Bone marrow (tissue), 2 donors: ENCODE measurements at regions not wholly inside any gene's neighbourhood (a gene's known extent, or its start where the extent isn't known, plus 50 kb on each side); places are given as distances from the start of the nearest gene placed in this dataset.
"Not testable (repeated sequence)": the region's sequence is repeated elsewhere in the genome, so short reads cannot be mapped to it uniquely, and the experiment has no call there.

Experiments
- DNase-seq, 2 donors: peaks; one replicate each; lab custom pipeline; 2025; lab: John Stamatoyannopoulos, UW

DNA sequence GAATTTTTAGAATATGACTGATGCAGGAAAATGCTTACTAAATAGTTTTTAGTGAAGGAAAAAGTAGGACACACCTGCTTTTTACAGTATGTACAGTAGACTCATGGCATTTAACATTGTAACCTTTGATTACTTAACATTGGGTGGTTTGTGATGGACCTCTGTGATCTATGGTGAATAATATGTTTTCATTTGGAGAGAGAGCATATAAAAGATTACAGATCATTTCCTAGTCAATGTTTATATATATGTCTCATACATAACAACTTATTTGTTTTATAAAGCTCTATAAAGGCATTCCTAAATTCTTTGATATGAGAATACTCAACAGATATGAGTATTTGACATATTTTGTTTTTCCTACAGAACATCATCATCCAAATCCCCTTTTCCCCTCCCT, 129.3 kb upstream of the PDE7B start:
- no peak for DNase-seq

DNA sequence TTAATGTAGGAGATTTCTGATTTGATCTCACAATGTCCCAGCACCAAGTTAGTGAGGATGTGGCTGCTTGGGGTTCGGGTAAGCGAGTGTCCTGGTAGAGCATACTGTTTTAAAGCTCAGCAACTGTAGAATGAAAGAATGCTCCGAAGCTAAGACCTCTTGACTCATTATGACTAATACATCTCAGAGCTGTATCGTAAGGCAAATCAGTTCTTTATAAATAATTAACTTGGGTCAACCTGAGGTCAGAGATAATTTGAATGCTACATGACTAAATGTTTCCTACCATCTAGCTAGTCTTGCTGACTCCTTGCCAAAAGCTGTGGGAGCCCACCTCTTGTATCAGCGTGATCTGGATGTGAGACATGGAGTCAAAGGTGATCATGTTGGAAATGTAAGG, 128.8 kb upstream of the PDE7B start:
- no peak for DNase-seq

DNA sequence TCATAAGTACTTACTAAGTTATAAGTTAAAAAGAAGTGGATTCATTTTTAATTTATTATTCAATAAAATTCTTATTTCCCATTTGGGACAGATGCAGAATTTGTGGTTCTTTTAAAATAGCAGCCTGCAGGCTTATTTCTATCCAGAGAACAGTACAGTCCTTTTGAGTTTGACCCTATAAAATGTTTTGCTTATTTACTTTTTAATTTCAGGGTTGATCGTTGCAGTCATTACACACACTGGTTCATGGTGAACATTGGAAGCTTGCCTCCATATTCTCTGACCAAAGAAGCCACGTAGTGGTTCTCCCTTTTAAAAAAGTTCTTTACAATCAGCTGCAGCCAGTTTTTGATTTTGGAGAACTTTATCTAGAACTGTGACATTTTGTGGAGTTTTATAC, 122.9 kb upstream of the PDE7B start:
- no peak for DNase-seq

DNA sequence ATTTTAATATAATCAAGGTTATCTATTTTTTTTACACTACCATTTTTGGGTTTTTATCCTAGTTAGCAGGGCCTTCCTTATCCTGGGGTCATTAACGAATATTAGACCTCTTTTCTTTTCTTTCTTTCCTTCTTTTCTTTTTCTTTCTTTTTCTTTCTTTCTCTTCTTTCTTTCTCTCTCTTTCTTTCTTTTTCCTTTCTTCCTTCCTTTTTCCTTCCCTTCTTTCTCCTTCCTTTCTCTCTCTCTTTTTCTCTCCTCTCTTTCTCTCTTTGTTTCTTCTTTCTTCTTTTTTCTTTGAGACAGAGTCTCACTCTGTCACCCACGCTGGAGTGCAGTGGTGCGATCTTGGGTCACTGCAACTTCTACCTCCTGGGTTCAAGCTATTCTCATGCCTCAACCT, 120.4 kb upstream of the PDE7B start:
- DNase-seq: no peak

DNA sequence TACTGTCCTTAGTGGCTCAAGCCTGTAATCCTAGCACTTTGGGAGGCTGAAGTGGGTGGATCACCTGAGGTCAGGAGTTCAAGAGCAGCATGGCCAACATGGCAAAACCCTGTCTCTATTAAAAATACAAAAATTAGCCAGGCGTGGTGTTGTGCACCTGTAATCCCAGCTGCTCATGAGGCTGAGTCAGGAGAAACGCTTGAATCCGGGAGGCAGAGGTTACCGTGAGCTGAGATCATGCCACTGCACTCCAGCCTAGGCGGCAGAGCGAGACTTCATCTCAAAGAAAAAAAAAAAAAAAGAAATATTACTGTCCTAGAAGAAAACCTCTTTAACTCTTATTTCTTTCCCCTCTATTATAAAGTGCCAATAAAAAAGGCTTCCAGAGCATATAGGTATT, 115.2 kb upstream of the PDE7B start:
- not testable (repeated sequence) for DNase-seq

DNA sequence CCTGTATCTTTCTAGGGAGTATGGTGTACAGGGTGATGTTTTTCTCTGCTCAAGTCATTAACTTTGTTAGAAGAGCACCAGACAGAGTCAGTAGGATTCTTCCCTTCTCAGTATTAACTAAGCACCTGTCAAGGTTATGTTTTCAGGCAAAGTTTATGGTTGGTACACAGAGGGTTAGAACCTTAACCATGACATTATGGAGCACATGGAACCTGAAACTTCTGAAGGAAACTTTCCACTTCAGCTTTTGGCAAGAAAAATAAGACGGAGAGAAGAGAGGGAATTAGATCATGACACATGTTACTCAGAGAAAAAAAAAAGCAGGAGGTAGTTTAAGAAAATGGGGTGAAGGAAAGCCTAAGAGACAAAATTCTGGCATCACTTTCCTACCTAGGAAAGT, 112.9 kb upstream of the PDE7B start:
- DNase-seq: no peak

DNA sequence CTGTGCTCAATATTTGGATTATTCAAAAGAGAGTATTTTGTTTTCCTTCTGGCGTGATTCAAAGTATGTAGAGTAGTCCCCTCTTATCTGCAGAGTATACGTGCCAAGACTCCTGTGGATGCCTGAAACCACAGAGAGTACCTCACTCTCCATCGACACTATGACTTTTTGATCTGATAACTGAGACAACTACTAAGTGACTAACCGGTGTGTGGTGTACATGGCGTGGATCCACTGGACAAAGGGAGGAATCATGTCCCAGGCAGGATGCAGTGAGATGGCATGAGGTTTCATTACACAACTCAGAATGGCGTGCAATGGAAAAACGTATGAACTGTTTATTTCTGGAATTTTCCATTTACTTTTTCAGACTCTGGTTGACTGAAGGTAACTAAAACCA, 112.2 kb upstream of the PDE7B start:
- no peak for DNase-seq

DNA sequence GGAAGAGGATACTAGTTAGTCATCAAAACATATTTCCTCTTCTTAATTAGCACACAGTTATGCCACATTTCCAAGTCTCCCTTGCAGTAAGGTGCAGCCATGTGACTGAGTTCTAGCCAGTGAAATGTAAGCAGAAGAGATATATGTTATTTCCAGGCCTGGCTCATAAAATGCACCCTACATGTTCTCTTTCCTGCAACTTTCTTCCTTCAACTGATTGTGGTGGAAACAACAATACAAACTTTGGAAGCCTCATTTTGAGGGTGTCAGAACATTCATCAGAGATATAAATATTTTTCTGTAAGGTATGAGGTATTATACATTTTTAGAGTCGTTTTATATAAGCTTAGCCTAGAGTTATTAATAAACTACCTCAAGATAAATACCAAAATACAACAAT, 110.9 kb upstream of the PDE7B start:
- no peak for DNase-seq

DNA sequence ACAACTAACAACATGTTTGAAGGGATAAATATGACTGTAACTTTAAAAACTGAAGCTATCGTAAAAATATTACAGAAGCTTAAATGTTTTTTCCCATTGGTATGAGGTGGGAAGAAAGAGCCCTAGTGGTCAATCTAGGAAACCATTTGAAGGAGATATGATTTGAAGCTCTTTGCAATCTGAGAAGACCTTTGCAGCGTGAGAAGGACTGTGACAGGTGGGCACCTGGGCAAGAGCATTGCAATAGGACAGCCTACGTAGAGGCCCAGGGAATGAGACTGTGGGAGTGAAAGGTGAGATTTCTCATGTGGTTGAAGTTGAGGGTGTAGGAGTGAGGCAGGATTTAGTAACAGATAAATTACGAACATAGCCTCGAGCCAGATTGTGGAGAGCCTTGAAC, 108.0 kb upstream of the PDE7B start:
- DNase-seq: no peak

DNA sequence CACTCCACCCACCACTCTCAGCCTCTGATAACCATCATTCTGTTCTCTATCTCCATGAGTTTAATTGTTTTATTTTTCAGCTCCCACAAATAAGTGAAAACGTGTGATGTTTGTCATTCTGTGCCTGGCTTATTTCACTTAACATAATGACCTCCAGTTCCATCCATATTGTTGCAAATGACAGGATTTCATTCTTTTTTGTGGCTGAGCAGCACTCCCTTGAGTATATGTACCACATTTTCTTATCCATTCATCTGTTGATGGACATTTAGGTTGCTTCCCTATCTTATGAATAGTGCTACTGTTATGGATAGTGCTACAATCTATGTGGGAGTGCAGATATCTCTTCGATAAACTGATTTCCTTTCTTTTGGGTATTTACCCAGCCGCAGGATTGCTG, 103.3 kb upstream of the PDE7B start:
- no peak for DNase-seq

DNA sequence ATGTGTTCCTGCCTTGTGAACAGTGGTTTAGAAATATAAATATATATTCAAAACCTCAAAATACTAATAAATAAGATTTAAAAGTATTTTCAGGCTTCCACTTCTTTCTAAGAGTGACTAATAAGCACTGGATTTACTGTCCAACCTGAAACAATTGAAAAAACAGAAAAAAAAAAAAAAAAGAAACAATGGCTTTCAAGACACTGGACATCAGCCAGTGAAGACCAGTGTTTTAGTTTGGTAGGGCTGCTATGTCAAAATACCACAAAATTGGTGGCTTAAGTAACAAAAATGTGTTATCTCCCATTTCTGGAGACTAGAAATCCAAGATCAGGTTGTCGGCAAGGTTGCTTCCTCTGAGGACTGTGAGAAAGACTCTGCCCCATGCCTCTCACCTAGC, 101.4 kb upstream of the PDE7B start:
- DNase-seq: no peak

DNA sequence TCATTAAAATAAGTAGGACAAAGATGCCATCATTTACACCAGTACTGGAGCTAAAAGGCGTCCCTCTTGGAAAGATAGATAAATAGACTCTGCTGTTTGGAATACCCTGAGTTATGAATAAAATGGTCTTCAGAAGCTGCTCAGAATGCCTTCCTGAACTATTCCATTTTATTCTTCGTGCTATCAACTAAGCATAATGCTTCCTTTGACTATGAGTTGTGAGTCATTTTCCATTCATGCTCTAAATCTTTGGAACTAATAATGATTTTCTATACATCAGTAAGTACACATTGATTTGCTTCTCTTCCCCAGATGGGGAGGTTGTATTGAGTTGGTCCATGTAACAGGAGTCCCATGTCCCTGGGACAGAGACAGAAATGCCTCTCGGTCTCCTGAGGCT, 98.3 kb upstream of the PDE7B start:
- no peak for DNase-seq

DNA sequence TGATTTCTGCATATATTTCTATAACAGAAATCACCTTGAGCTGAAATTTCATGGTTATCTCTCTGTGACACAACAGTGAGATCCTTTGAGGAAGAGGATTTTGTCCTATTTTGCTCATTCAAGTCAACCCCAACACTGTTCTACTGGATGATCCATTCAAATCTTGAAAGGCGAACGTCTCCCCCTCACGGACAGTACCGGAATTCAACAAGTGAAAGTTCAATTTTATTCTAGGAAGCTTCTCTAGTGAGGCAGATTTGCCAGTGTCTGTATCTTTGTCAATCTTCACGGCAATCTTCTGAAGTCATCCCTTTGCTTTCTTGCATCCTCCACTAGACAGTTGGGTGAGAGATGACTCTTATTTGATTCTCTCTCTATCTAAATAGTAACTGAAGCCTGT, 91.7 kb upstream of the PDE7B start:
- no peak for DNase-seq

DNA sequence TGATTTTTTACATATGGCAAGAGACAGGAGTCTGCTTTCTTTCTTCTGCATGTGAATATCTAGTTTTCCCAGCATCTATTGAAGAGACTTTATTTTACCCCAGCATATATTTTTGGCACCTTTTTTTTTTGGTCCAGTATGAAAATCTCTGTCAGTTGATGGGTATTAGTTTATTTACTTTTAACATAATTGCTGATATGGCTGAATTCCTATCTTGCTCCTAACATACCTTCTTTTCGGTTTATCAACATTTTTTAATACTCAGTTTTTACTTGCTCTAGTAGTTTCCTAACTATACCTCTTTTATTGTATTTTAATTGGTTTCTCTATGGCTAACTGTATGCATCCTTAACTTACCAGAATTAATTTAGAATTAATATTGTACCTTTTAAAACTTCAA, 77.5 kb upstream of the PDE7B start:
- DNase-seq: no peak

DNA sequence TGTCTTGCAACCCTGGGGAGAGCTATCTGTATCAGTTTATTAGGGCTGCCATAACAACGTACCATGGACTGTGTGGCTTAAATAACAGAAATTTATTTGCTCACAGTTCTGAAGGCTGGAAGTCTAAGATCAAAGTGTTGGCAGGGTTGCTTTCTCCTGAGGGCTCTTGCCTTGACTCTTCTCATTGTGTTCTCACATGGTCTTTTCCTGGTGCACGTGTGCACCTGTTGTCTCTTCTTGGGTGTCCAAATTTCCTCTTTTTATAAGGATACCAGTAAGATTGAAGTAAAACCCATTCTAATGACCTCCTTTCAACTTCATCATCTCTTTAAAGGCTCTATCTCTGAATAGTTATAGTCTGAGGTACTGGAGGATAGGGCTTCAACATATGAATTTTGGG, 72.3 kb upstream of the PDE7B start:
- no peak for DNase-seq

DNA sequence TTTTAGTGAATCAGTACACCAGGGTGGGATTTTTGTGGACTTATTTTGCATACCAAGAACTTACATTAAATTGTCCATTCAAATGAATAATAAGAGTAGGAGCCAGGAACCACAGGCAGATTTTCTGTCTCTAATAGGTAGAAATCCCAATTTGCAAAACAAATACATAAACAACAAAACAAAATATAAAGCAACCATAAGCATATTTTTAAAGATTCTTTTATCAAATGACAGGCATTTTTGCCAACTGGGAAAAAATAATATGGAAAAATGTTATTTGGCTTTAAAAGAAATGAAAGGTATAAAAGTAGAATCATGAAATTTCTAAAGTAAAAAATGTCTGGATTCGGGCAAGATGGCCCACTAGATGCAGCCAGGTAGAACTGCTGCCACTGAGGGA, 71.2 kb upstream of the PDE7B start:
- DNase-seq: no peak

DNA sequence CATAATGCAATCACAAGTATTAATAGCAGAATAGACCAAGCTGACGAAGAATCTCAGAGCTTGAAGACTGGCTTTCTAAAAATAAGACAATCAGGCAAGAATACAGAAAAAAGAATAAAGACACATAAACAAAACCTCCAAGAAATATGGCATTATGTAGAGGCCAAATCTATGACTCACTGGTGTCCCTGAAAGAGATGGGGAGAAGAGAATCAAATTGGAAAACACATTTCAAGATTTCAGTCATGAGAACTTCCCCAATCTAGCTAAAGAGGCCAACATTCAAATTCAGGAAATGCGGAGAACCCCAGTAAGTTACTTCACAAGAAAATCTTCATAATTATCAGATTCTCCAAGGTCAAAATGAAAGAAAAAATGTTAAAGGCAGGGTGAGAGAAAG, 69.0 kb upstream of the PDE7B start:
- no peak for DNase-seq

DNA sequence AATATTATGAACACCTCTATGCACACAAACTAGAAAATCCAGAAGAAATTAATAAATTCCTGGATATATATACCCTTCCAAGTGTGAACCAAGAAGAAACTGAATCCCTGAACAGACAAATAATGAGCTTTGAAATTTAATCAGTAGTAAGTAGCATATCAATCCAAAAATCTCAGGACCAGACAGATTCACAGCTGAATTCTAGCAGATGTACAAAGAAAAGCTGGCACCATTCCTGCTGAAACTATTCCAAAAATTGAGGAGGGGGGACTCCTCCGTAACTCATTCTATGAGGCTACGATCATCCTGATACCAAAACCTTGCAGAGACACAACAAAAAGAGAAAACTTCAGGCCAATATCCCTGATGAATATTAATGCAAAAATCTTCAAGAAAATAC, 67.0 kb upstream of the PDE7B start:
- no peak for DNase-seq

DNA sequence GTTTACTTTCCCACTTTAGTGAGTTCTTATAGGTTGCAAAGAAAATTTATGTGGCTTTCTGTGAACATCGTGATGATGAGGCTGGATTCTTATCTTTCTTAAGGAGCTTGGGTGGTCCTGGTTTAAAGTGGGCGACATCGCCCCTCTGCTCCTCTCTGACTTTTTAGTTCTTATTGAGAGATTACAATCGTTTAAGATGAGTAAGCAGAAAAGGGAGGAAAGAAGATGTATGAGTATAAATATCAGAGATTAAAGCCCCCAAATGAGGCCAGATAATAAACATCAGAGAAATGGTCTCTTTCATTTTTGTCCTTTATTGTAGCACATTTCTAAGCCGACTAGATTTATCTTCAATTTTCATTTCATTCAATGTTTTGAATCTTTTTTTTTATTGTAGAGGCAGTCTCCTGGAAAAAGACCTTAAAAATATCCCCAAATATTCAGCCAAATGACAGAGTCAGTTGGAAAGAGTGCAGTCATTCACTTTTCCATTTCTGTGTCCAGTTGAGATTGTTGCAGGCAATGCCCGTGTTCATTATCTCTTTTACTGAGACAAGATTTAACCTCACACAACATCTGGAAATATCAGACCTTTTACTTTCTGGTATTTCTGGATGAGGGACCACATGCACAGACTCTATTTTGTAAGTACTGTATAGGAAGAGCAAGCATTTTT, 62.0 kb upstream of the PDE7B start:
- DNase-seq: no peak

DNA sequence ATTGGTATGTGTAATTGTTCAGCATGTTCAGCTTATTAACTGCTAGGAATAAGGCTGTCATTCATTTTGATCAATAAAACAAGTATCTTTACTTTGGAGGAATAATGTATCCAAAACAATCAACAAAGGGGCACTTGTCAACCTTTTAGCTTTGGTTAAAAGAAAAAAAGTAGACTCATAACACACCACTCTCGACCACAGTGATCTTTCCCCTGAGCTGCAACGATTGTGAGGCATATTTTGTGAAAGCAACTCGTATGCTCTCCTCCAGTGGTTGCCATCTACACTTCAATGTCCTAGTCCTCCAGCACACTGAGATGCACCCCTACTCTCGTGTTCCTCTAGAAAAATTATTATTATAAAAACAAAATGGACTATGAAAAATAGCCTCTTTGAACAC, 60.1 kb upstream of the PDE7B start:
- DNase-seq: no peak

DNA sequence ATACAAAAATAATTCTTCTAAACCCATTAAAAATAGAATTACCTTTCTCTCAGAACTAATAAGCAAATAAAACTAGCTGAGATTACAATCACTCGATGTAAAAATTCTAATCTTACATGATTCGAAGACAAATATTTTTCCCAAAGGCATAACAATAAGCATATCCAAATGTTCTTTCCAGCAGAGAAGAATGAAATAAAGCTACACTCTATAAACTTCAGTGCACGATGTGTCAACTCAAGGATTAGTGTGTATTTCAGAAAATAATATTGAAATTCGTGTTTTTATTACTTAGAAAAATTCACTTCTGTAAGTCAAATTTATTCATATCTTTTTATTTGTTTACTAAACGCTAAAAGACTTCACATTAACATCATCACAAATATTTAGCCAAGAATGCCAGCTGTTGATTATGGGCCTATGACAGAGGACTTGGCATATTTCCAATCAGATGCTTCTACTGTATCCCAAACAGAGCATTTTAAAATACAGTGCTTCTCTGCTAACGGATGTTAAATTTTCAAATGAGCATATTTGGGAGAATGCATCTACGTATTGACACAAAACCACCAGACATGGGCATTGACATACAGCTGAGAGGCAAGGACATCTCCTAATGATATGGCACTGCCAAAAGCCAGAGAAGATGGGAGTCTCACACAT, 54.7 kb upstream of the PDE7B start:
- no peak for DNase-seq

DNA sequence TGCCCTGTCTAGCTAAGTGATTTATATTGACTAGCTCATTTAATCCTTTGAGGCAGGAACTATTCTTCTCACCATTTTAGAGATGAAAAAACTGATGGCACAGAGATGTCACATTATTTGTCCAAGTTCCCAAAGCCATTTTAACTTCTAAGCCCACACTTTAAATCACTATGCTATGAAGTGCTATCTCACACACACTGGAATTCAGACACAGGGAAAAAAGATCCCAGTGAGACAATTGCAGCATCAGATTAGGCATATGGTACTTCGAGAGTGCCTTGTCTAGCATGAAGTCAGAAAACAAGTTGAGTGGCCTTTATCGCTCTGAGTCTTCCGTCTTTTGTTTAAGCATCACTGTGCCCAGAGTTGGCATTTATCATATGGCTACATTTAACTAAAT, 54.1 kb upstream of the PDE7B start:
- no peak for DNase-seq

DNA sequence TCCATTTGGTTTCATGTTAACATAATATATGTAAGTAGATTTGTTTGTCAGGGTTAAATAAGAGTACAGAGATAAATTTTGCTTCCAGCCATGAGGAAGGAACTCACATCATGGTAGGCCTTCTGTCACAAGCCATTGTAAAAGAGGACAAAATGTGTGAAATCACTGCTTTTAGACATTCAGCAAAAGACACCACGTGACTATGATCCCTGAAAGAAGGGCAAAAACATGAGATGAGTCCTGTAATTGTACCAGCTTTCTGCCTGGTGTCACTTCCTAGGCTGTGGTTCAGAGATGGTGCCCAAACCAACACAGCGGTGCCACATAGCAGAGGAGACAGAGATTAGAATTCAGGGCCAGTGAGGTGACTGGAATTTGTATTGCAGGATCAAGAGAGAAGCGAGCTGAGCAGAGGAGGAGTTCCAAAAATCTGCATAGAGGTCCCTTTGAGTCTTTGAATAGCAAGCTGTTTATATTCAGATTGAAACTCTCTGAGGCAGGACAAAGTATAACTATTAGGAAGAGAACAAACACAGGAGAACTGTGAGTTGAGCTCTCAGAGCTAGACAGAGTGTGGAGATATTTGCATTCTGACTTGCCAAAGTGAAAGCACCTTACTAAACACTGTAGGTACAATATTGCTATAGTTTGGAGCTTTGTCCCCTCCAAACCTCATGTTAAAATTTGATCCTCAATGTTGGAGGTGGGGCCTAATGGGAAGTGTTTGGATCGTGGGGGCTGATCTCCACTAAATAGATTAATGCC, 52.6 kb upstream of the PDE7B start:
- DNase-seq: no peak
